T1000 (cell line): ENCODE measurements at regions not wholly inside any gene's neighbourhood (a gene's known extent, or its start where the extent isn't known, plus 50 kb on each side); places are given as distances from the start of the nearest gene placed in this dataset.

Source experiments
- DNase-seq: peaks from one replicate; lab custom pipeline; 2025; ENCODE audit warnings: mixed read lengths; lab: John Stamatoyannopoulos, UW

DNA sequence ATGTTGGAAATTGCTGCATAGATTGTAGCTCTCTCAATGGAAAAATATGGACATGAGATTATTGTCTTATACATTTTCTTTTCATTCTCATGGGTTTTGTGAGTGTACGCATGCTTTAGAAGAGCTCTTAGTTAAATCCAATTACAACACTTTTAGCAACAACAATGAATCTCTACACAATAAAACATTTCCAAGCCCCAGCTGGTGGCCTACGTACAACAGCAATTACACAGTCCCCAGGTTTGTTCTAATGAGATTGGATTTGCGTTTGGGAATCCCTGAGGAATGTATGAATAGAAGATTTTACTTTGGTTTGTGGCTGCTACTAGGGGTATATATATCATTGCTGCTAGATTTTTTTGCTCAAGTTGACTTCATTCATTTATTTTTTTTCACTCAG is 98.6 kb downstream of the FHDC1 start:
- no peak for DNase-seq

DNA sequence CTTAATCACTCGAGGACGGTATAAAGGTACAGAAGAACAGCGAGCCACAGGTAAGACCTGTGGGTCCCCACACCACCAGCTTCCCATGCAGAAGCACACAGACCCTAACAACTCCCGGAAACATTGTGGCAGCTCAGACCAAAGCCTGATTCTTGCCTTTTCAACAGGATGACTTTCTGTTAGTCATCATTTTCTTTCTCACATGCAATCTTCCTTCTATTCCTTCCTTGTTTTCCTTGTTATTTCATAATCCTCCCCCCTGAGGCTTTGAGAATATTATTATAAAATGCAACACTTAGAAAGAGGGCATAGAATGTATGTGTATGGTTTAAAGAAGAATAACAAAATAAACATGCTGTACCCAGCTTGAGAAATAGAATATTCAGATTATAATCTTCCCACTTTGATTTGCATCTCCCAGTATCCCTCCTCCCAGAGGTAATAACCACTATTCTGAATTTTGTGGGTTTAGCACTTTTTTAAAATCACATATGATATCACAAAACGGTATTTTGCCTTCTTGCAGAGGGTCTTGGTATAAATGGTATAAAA is 100.9 kb downstream of the FHDC1 start:
- DNase-seq, result no peak

DNA sequence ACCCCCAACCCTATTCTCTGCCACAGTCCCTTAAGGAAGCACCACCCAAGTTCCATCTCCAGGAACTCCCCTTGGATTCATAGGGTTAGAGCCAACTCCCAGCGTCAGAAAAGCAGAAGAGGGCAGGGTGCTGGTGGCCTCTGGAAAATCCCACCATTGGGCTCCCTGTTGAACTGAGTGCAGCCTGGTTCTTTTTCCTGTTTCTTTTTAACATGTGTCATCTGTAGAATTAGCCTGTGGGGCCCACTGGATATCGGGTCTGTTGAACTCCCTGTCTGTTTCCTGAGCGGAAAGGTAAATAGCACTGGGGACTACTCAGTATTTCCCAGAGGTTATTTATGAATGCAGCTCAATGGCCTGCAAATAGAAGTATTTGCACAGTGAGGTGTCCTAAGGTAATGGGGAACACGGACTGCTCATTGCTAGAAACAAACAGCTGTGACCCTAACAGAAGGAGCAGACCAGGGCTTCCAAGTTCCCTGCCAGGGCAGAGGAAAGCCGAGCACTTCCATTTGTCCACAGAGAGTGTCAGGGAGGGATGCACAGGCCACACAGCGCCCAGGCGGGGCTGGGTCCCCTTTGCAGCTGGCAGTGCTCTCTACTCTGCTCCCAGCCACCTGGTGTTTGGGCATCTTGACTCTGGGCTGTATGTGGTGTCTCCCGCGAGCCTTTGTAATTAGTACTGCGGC is 102.6 kb downstream of the FHDC1 start:
- no peak for DNase-seq

GRCh38 chr4:153039542-153040185 is 103.5 kb downstream of the FHDC1 start:
- no peak for DNase-seq

- DNase-seq, result no peak
Measured at GRCh38 chr4:153040677-153041076, 104.6 kb downstream of the FHDC1 start.

DNA sequence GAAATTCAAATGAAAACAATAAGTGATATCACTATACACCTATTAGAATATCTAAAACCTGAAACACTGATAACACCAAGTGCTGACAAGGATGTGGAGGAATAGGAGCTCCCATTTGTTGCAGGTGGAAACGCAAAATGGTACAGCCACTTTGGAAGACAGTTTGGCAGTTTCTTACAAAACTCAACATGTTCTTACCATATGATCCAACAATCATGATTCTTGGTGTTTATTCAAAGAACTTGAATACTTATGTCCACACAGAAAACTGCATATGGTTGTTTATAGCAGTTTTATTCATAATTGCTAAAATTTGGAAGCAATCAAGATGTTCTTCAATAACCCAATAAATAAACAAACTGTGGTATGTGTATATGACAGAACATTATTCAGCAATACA is 107.9 kb downstream of the FHDC1 start:
- DNase-seq, result no peak

- DNase-seq, result no peak
Measured at GRCh38 chr4:153045111-153045982, 109.2 kb downstream of the FHDC1 start.

DNA sequence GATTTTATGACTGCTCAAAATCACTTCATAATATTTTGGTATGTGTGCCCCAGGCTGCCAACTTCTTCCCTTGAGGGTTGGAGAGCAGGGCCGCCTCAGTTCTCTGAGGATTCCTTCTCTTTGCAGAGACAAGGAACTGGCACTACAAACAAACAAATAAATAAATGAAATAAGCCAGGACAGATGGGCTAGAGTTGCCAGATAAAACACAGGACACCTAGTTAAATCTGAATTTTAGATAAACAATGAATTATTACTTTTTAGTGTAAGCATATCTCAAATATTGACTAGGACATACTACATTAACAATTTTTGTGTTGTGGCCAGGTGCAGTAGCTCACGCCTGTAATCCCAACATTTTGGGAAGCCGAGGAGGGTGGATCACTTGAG is 122.5 kb downstream of the FHDC1 start:
- no peak for DNase-seq

DNA sequence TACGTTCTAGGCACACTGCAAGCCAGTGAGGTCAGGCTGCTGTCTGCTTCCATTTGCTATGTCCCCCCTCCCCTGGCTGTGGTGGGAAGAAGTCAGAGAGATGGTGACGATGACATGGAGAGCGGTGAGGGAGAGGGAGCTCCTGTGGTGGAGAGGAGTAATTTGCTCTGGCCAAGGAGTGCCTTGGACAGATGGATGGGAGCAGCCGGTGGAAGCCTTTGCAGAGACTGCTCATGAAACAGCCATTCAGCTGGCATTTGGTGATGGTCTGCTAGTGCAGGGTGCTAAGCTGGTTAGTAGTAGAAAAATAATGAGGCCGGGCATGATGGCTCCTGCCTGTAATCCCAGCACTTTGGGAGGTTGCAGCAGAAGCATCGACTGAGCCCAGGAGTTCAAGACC is 124.1 kb downstream of the FHDC1 start:
- DNase-seq, result no peak

GRCh38 chr4:153061971-153062370 is 125.8 kb downstream of the FHDC1 start:
- DNase-seq, result no peak

DNA sequence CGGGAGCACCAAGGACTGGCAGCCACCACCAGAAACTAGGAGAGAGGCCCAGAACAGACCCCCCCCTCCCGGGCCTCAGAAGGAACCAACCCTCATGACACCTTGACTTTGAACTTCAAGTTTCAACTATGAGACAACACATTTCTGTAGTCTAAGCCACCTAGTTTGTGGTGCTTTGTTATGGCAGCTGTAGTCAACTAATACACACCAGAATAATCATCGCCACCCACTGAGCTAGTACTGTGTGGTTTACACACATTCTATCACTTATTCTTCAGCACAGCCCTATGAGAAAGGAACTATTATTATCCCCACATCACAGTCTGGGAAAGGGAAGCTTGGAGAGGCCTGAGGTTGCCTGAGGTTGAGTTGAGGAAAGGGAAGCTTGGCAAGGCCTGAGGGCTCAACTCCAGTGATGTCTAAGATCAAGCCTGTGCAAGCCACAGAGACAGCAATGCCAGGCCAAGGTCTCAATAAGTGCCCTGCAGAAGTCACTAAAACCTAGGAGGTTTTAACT is 126.6 kb downstream of the FHDC1 start:
- DNase-seq, result no peak

DNA sequence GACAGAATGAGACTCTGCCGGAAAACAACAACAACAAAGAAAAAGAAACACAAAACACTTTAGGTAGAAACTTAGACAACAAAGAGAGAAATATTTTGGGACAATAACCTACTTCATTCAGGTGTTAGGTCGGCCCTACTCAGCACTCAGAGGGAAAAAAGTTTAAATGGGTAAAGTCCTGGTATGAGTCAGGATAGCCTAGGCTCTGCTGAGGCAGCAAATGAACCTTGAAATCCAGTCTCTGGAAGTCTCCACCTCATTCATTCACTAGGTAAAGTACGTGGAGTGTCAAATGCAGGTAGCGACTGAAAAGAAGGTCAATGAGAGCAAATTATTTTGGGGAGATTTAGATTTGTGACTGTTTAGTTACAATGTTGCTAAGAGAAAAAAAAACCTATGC is 127.4 kb downstream of the FHDC1 start:
- DNase-seq, result no peak

GRCh38 chr4:153064571-153064970 is 128.4 kb downstream of the FHDC1 start:
- no peak for DNase-seq

DNA sequence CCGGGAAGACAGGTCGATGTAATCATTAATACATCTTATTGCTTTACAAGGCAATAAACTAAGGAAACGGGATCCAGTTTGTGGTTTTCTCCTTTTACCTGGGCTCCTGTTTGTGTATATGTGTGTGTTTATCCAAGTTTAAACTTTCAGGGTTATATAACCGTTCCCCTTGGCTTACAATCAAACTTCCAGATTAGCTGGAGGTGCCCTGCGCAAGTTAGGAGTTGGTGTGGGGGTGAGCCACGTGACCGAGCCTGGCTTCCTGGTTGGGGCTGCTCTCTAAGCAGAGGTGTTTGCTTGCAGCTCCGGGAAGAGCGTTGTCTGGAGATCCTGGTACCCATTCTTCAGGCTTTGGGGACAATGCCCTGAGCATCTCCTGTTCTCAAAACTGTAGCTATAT is 129.2 kb downstream of the FHDC1 start:
- no peak for DNase-seq

GRCh38 chr4:153067376-153067775 is 131.3 kb downstream of the FHDC1 start:
- DNase-seq, result no peak

- DNase-seq, result no peak
Measured at GRCh38 chr4:153068751-153069150, 132.6 kb downstream of the FHDC1 start.

- no peak for DNase-seq
Measured at GRCh38 chr4:153071958-153072598, 132.2 kb upstream of the TRIM2 start.

DNA sequence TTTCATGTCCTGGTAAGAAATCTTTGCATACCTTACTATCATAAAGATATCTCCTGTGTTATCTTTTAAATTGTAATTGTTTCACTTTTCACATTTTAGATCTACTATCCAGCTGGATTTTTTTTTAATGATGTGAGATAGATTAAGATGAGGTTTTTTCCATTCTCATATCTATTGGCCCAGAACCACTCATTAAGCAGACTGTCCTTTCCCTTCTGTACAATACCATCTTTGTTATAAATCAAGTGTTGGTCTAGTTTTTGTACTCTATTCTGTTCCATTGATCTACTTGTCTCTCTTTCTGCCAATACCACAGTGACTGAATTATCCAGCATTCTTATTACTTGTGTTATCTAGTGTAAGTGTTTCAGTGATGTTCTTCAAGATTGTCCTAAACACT is 131.6 kb upstream of the TRIM2 start:
- DNase-seq, result no peak

- no peak for DNase-seq
Measured at GRCh38 chr4:153074486-153074885, 129.8 kb upstream of the TRIM2 start.

DNA sequence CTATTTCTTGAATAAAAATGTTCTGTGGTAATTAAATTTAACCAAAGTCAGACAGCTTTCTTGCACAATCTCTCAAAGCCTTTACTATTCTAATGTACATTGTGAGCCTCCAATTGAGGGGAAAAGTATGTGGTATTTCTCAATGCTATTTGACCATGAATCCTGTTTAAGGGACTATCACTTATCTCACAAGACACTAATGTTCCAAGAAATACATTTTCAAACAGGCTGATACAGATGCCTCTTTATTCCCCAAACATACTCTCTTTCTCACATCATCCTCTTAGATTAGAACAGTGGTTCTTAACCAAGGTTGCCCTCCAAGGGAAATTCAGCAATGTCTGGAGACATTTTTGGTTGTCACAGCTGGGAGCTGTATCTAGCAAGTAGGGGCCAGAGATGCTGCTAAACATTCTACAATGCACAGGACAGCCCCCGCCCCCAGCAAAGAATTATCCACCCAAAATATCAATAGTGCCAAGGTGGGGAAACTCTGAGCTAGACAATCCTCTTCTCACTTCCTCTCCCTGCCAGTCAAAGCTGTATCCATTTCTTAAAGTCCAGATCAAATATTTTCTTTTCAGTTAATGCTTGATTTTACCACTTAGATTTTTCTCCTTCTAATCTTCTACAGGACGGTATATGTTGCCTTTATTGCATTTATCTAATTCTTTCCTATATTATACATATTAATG is 129.2 kb upstream of the TRIM2 start:
- no peak for DNase-seq

GRCh38 chr4:153075836-153076518 is 128.3 kb upstream of the TRIM2 start:
- DNase-seq, result no peak
